Endothelial cell (in vitro differentiated cells): ENCODE measurements at regions not wholly inside any gene's neighbourhood (a gene's known extent, or its start where the extent isn't known, plus 50 kb on each side); places are given as distances from the start of the nearest gene placed in this dataset.

Source experiments
- DNase-seq: peaks from one replicate; pipeline ENCODE4 v3.0.0; 2021; ENCODE audit warnings: low spot score
- H3K27ac Mint-ChIP-seq: one replicate; pipeline ENCODE4 v1.8.0; 2021; ENCODE audit warnings: mixed read lengths, inconsistent platforms; ENCODE audit not compliant: unreplicated experiment
- H3K27me3 Mint-ChIP-seq: one replicate; pipeline ENCODE4 v1.8.0; 2021; ENCODE audit warnings: mild to moderate bottlenecking, moderate library complexity, mixed read lengths, inconsistent platforms; ENCODE audit not compliant: unreplicated experiment
- H3K36me3 Mint-ChIP-seq: one replicate; pipeline ENCODE4 v1.8.0; 2021; ENCODE audit warnings: mild to moderate bottlenecking, low read depth, mixed read lengths, inconsistent platforms; ENCODE audit not compliant: unreplicated experiment
- H3K4me1 Mint-ChIP-seq: one replicate; pipeline ENCODE4 v1.8.0; 2021; ENCODE audit warnings: mild to moderate bottlenecking, mixed read lengths, inconsistent platforms; ENCODE audit not compliant: unreplicated experiment
- H3K4me3 Mint-ChIP-seq: one replicate; pipeline ENCODE4 v1.8.0; 2021; ENCODE audit warnings: mild to moderate bottlenecking, mixed read lengths, inconsistent platforms; ENCODE audit not compliant: unreplicated experiment
- H3K9me3 Mint-ChIP-seq: one replicate; pipeline ENCODE4 v1.8.0; 2021; ENCODE audit warnings: mixed read lengths, inconsistent platforms; ENCODE audit not compliant: unreplicated experiment
- TF ChIP-seq, protein P1 (sequence below): fragments of 200-600 bp; sonication (generic); IDR thresholded peaks from one replicate; pipeline ENCODE4 v1.5.0; 2021; ENCODE audit warnings: antibody characterized with exemption; ENCODE audit not compliant: unreplicated experiment

DNA sequence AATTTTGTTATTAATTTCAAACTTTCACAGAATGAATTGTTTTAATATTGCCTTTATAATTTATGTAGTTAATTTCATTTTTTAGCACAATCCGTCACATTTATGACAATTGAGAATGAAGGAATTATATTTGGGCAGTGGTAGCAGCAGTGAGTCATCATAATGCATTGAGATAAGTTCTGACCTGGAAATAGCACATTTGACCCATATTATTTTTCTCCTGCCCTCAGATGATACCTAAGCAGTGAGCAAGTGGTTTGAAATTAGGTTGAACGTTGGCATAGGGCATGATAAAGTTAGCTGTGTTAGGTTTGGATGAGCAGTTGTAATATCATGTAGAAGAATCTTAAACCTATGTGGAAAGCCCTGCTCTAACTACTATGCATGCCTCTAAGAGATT, 1431.3 kb upstream of the CDH8 start:
- no peaks in the 10 kb centered on the region for H3K36me3 Mint-ChIP-seq
- H3K27me3 Mint-ChIP-seq = no peaks in the 10 kb centered on the region
- no peak overlapping the region for H3K4me3 Mint-ChIP-seq
- H3K9me3 Mint-ChIP-seq = no peaks in the 10 kb centered on the region
- no peaks in the 10 kb centered on the region for H3K4me1 Mint-ChIP-seq
- TF ChIP-seq, protein P1, sequence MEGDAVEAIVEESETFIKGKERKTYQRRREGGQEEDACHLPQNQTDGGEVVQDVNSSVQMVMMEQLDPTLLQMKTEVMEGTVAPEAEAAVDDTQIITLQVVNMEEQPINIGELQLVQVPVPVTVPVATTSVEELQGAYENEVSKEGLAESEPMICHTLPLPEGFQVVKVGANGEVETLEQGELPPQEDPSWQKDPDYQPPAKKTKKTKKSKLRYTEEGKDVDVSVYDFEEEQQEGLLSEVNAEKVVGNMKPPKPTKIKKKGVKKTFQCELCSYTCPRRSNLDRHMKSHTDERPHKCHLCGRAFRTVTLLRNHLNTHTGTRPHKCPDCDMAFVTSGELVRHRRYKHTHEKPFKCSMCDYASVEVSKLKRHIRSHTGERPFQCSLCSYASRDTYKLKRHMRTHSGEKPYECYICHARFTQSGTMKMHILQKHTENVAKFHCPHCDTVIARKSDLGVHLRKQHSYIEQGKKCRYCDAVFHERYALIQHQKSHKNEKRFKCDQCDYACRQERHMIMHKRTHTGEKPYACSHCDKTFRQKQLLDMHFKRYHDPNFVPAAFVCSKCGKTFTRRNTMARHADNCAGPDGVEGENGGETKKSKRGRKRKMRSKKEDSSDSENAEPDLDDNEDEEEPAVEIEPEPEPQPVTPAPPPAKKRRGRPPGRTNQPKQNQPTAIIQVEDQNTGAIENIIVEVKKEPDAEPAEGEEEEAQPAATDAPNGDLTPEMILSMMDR = no peak
- no peak for DNase-seq
- no peak overlapping the region for H3K27ac Mint-ChIP-seq

DNA sequence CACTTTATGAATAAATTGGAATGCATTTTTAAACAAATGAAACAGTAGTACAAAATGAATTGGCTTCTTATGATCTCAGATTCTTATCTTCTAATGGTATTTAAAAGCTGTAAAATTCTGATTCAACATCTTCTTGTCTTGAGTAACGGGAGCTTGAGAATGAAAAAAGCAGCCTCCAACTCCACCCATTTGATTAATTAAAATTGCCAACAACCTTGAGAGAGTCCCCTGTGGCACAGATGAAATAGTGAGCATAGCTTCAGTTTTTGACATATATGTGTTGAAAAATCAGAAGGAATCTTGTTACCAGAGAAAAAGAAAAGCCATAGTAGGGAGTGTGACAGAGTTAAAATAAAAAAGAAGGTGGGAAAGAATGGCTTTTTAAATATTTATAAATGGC, 1426.1 kb upstream of the CDH8 start:
- no peak overlapping the region for H3K4me3 Mint-ChIP-seq
- TF ChIP-seq, protein P1 = no peak
- no peaks in the 10 kb centered on the region for H3K36me3 Mint-ChIP-seq
- no peak for DNase-seq
- H3K9me3 Mint-ChIP-seq = no peaks in the 10 kb centered on the region
- H3K4me1 Mint-ChIP-seq = no peaks in the 10 kb centered on the region
- no peaks in the 10 kb centered on the region for H3K27me3 Mint-ChIP-seq
- H3K27ac Mint-ChIP-seq = no peak overlapping the region

DNA sequence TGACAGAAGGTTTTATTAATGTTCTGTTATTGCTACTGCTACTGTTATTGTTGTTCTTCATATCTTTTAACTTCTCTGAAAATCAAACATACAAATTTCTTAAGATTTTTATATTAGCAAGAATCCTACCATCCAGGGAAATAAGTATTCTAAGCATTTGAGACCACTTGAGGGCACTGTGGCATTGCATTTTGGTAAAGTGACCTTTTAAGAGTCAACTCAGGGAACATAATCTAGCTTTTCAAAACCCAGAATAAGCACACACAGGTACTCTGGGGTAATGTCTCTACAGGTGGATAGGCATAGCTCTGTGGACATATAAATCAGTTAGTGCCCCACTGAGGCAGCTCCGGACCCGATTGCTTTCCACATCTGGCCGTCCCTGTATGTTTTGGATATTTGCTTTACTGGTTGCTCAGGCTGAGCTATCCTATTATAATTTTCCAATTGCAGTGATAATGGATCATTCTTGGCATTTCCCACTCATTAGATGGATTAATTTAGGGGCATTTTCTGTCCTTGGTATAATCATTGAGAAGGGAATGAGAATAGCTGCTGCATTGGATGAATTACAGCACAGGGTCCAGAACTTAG, 1425.1 kb upstream of the CDH8 start:
- TF ChIP-seq, protein P1 = peak; percentile 39
- no peaks in the 10 kb centered on the region for H3K4me1 Mint-ChIP-seq
- no peaks in the 10 kb centered on the region for H3K9me3 Mint-ChIP-seq

DNA sequence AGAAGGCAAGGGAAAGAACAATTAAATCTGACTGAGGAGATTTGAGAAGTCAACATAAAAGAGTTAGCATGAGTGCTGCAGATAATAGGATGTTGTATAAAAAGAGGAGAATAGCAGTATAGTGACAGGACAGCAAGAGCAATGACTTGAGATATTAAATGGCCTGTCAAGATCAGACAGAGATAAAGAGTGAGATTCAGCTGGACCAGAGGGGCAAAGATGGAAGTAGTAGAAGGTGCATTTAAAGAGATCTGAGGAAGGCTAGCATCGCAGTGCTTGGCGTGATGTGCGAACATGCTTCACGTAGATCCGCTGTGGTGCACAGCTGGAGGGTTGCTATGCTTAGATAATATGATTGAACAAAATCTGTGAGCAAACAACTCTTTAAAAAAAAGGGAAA, 1422.6 kb upstream of the CDH8 start:
- H3K27ac Mint-ChIP-seq = no peak overlapping the region
- no peaks in the 10 kb centered on the region for H3K27me3 Mint-ChIP-seq
- H3K4me3 Mint-ChIP-seq = no peak overlapping the region
- no peaks in the 10 kb centered on the region for H3K9me3 Mint-ChIP-seq
- TF ChIP-seq, protein P1 = no peak
- H3K36me3 Mint-ChIP-seq = no peaks in the 10 kb centered on the region
- H3K4me1 Mint-ChIP-seq = peaks cover 2% of the 10 kb centered on the region
- no peak for DNase-seq

More for the DNA sequence above, 1425.1 kb upstream of the CDH8 start:
- H3K27me3 Mint-ChIP-seq = no peaks in the 10 kb centered on the region
- DNase-seq = peak; percentile 39
- no peak overlapping the region for H3K4me3 Mint-ChIP-seq
- H3K27ac Mint-ChIP-seq = no peak overlapping the region
- no peaks in the 10 kb centered on the region for H3K36me3 Mint-ChIP-seq

DNA sequence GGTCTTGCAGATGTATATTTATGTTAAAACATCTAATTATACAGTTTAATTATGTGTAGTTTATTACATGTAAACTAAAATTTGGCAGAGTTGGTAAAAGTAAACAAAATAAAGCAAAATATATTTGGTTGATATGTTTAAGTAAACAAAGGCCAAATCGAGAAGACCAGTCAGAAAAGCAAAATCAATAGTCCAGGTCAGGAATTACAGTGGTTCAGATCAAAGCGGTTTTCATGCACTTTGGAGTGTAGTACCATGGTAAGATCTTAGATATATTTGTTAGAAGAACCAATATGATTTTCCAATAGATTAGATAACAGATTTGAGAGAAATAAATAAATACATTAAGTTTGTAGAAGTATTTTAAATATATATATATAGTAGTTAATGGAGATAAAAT, 1421.6 kb upstream of the CDH8 start:
- DNase-seq = no peak
- Mint-ChIP-seq H3K9me3 (no peaks in the 10 kb centered on the region), H3K4me3 (no peak overlapping the region), H3K27ac (no peak overlapping the region), H3K36me3 (no peaks in the 10 kb centered on the region), H3K27me3 (no peaks in the 10 kb centered on the region), H3K4me1 (peaks cover 9% of the 10 kb centered on the region)
- TF ChIP-seq, protein P1 = no peak
